ENCODE measurements at regions not wholly inside any gene's neighbourhood (a gene's known extent, or its start where the extent isn't known, plus 50 kb on each side); places are given as distances from the start of the nearest gene placed in this dataset.

DNA sequence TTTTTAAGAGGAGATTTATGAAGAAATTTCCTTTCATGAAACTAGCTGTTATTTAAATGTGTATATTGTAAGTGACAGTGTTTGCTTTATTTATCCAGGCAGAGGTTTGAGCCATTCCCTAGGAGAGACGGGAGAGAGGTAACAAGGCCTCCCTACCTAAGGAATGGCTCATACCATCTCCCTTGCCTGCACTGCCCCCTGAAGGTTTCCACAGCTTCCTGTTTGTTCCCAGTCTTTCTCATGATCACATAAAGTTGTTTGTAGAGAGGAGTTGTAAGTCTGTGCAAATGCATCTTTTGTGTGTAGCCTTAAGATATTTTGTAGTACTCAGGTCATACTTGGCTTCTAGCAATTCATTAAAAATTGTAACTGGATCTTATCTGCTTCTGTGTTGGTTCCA lies 1504.5 kb upstream of the PCDH10 start:
- TF ChIP-seq, protein P1, sequence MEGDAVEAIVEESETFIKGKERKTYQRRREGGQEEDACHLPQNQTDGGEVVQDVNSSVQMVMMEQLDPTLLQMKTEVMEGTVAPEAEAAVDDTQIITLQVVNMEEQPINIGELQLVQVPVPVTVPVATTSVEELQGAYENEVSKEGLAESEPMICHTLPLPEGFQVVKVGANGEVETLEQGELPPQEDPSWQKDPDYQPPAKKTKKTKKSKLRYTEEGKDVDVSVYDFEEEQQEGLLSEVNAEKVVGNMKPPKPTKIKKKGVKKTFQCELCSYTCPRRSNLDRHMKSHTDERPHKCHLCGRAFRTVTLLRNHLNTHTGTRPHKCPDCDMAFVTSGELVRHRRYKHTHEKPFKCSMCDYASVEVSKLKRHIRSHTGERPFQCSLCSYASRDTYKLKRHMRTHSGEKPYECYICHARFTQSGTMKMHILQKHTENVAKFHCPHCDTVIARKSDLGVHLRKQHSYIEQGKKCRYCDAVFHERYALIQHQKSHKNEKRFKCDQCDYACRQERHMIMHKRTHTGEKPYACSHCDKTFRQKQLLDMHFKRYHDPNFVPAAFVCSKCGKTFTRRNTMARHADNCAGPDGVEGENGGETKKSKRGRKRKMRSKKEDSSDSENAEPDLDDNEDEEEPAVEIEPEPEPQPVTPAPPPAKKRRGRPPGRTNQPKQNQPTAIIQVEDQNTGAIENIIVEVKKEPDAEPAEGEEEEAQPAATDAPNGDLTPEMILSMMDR (IDR thresholded peaks at IDR 0.05; ENCODE audit: poor library complexity, severe bottlenecking) = no peak
- TF ChIP-seq POLR2AphosphoS5 (IDR thresholded peaks at IDR 0.05) = no peak

Measured in neural cell (in vitro differentiated cells).